HepG2 (cell line): ENCODE measurements at regions not wholly inside any gene's neighbourhood (a gene's known extent, or its start where the extent isn't known, plus 50 kb on each side); places are given as distances from the start of the nearest gene placed in this dataset.

Experiments used
- ATAC-seq: fragments of 200-7000 bp; cut with Tn5 transposase; 3 replicates; pipeline ENCODE4 v1.9.1; 2020; ENCODE audit warnings: mild to moderate bottlenecking, moderate library complexity
- BruUV-seq: library from RNA; stranded (reverse); fragments of 400-500 nt; replicated peaks from 2 replicates; lab custom pipeline; 2021; lab: Mats Ljungman, UMichigan
- CTCF ChIA-PET: fragments of 300-600 bp; formaldehyde crosslinking; extraction: SDS; loops from one replicate; lab custom pipeline; 2021; ENCODE audit warnings: low total read pairs, inconsistent platforms, low intra/inter-chr PET ratio; lab: Yijun Ruan, JAX
- POLR2A ChIA-PET: fragments of 350-600 bp; sonication (Branson Sonifier 250); formaldehyde crosslinking; loops from one replicate; lab custom pipeline; 2020; ENCODE audit warnings: antibody characterized with exemption, inconsistent platforms; lab: Yijun Ruan, JAX
- DNase-seq: peaks from one replicate; pipeline ENCODE4 v3.0.0-alpha.2; 2015; ENCODE audit warnings: low spot score
- FAIRE-seq: peaks from 3 replicates; lab custom pipeline; 2011; peaks lifted over from hg19 to GRCh38; lab: Jason Lieb, UNC
- H2AFZ ChIP-seq: one replicate; pipeline ENCODE4 v1.6.1; 2011; ENCODE audit warnings: low read length, inconsistent platforms
- H3K27ac ChIP-seq: fragments of 300-600 bp; 3 replicates; pipeline ENCODE4 v1.8.0; 2011; ENCODE audit warnings: mixed run types, mild to moderate bottlenecking, mixed read lengths, low read length, inconsistent platforms; ENCODE audit not compliant: insufficient read depth; ENCODE audit errors: extremely low read length
- H3K27me3 ChIP-seq, 2 experiments: fragments of 200-600 bp in 1 of 2; 2 replicates in 1 of 2; 3 replicates in 1 of 2; pipeline versions ENCODE4 v1.6.0 to v1.8.0; 2011; ENCODE audit warnings: low read length in 2 of 2, mild to moderate bottlenecking in 2 of 2, moderate library complexity in 2 of 2, inconsistent platforms in 1 of 2; ENCODE audit not compliant: insufficient read depth in 2 of 2, control insufficient read depth in 1 of 2
- H3K36me3 ChIP-seq, 2 experiments: fragments of 200-600 bp in 1 of 2; replicated peaks in 1 of 2; 2 replicates in 1 of 2; 3 replicates in 1 of 2; pipeline versions ENCODE4 v1.5.1 to v1.8.0; 2011; ENCODE audit warnings: low read length in 2 of 2, inconsistent platforms in 1 of 2; ENCODE audit not compliant: insufficient read depth in 2 of 2, control insufficient read depth in 1 of 2
- H3K4me1 ChIP-seq: 2 replicates; pipeline ENCODE4 v1.5.1; 2012; ENCODE audit warnings: low read length, inconsistent platforms; ENCODE audit not compliant: insufficient read depth
- H3K4me2 ChIP-seq: 2 replicates; pipeline ENCODE4 v1.6.0; 2011; ENCODE audit warnings: low read depth, low read length, inconsistent platforms
- H3K4me3 ChIP-seq, 3 experiments: fragments of 200-600 bp in 1 of 3; sonication (generic), shearing (Covaris generic) in 1 of 3; replicated peaks in 1 of 3; 2 replicates each; pipeline ENCODE4 v1.5.1; 2011 to 2016; ENCODE audit warnings: low read length in 3 of 3, inconsistent platforms in 2 of 3, low read depth in 2 of 3, mild to moderate bottlenecking in 2 of 3, control low read depth in 1 of 3, mixed read lengths in 1 of 3; ENCODE audit not compliant: insufficient read depth in 1 of 3
- H3K79me2 ChIP-seq: one replicate; pipeline ENCODE4 v1.6.1; 2011; ENCODE audit warnings: low read length, inconsistent platforms; ENCODE audit not compliant: insufficient read depth
- H3K9ac ChIP-seq: 2 replicates; pipeline ENCODE4 v1.6.0; 2011; ENCODE audit warnings: mild to moderate bottlenecking, low read depth, low read length, inconsistent platforms; ENCODE audit not compliant: insufficient read depth
- H3K9me3 ChIP-seq: 2 replicates; pipeline ENCODE4 v1.5.1; 2012; ENCODE audit warnings: mild to moderate bottlenecking, low read length
- H4K20me1 ChIP-seq: 2 replicates; pipeline ENCODE4 v1.6.0; 2011; ENCODE audit warnings: inconsistent platforms, mild to moderate bottlenecking, low read length, moderate library complexity; ENCODE audit not compliant: insufficient read depth
- ATF2 ChIP-seq: sonication (generic); formaldehyde crosslinking; IDR thresholded peaks from 2 replicates; pipeline ENCODE4 v1.4.0; 2020; ENCODE audit warnings: missing genetic modification reagents
- FOXK2 ChIP-seq: fragments of 450-650 bp; IDR thresholded peaks from 2 replicates; pipeline ENCODE4 v1.6.1; 2016
- KAT8 ChIP-seq: IDR thresholded peaks from 2 replicates; pipeline ENCODE4 v1.6.1; 2016; ENCODE audit warnings: missing genetic modification reagents, missing compliant biosample characterization
- NFATC3 ChIP-seq: sonication (generic); formaldehyde crosslinking; IDR thresholded peaks from 2 replicates; pipeline ENCODE4 v1.5.1; 2020; ENCODE audit warnings: mild to moderate bottlenecking, missing genetic modification reagents
- SMARCC2 ChIP-seq: fragments of 450-650 bp; IDR thresholded peaks from 2 replicates; pipeline ENCODE4 v1.6.1; 2017; ENCODE audit warnings: antibody characterized with exemption, mild to moderate bottlenecking
- SOX6 ChIP-seq, 2 experiments: fragments of 450-650 bp in 1 of 2; sonication (generic) in 1 of 2; formaldehyde crosslinking in 1 of 2; IDR thresholded peaks; 2 replicates each; pipeline versions ENCODE4 v1.4.0 to v1.6.1; 2017 to 2020; ENCODE audit warnings: antibody characterized with exemption in 1 of 2, mild to moderate bottlenecking in 1 of 2, missing genetic modification reagents in 1 of 2
- ZBTB7A ChIP-seq: sonication (generic); formaldehyde crosslinking; IDR thresholded peaks from 2 replicates; pipeline ENCODE4 v1.8.0; 2022; ENCODE audit warnings: mild to moderate bottlenecking, missing genetic modification reagents
- ZMAT3 ChIP-seq: sonication (generic); formaldehyde crosslinking; conservative IDR thresholded peaks from 2 replicates; pipeline ENCODE4 v1.7.0; 2021; ENCODE audit warnings: missing genetic modification reagents
- ZNF180 ChIP-seq: sonication (generic); formaldehyde crosslinking; IDR thresholded peaks from 2 replicates; pipeline ENCODE4 v1.4.0; 2020; ENCODE audit warnings: low read depth, missing genetic modification reagents, borderline replicate concordance
- ZNF513 ChIP-seq: sonication (generic); formaldehyde crosslinking; conservative IDR thresholded peaks from 2 replicates; pipeline ENCODE4 v1.5.0; 2020; ENCODE audit warnings: missing genetic modification reagents
- ZNF580 ChIP-seq: IDR thresholded peaks from 2 replicates; pipeline ENCODE4 v1.6.1; 2016; ENCODE audit warnings: low read depth, borderline replicate concordance
- ZNF770 ChIP-seq: sonication (generic); formaldehyde crosslinking; IDR thresholded peaks from 2 replicates; pipeline ENCODE4 v1.5.0; 2020; ENCODE audit warnings: mild to moderate bottlenecking, missing genetic modification reagents
- ZNF776 ChIP-seq: sonication (generic); formaldehyde crosslinking; IDR thresholded peaks from 2 replicates; pipeline ENCODE4 v1.4.0; 2020; ENCODE audit warnings: mild to moderate bottlenecking, missing genetic modification reagents
- WGBS: methylation state at CpG from one replicate; pipeline ENCODE4 v1.1.6; 2017; ENCODE audit warnings: low lambda C conversion rate; 5-methylcytosine and 5-hydroxymethylcytosine counted together
- in situ Hi-C: cut with HindIII; loops from 2 replicates; pipeline ENCODE4 v1.10.0; 2017; ENCODE audit warnings: low pct_unique_long_range_greater_than_20kb; ENCODE audit not compliant: extremely low pct_ligation_motif_present
- intact Hi-C: fragments of 100-400 bp; cut with micrococcal nuclease; formaldehyde crosslinking; loops from one replicate; pipeline ENCODE4 v1.10.0; 2022; ENCODE audit not compliant: unreplicated experiment

GRCh38 chr10:59593768-59594167 lies 115.9 kb downstream of the SLC16A9 start:
- no TSS peak for BruUV-seq
- Histone ChIP-seq H3K4me2 (no peak overlapping the region), H3K27me3 (peaks cover 0 to 4% of the 10 kb centered on the region in 2 experiments; a peak in 2 of 5 replicates), H3K4me3 (no peak overlapping the region), H3K9ac (no peak overlapping the region), H3K4me1 (no peaks in the 10 kb centered on the region), H4K20me1 (no peaks in the 10 kb centered on the region), H3K79me2 (no peaks in the 10 kb centered on the region), H3K9me3 (no peaks in the 10 kb centered on the region), H3K27ac (no peak overlapping the region), H2AFZ (no peak overlapping the region), H3K36me3 (no peaks in the 10 kb centered on the region)
- in situ Hi-C loops (loop anchor here (25.0 kb wide), 1 partner anchor 681 kb away; no protein-coding TSS in a partner anchor), intact Hi-C loops (no loop called here)
- CTCF ChIA-PET = no interaction called here
- FAIRE-seq = no peak
- 4% methylated on average over 1 of the region's 2 CpGs for WGBS
- ATAC-seq = no peak
- POLR2A ChIA-PET = no interaction called here
- DNase-seq = no peak
- no peak for TF ChIP-seq ZNF180
- TF ChIP-seq ZNF513 (CRISPR knock-in tag) = no peak
- no peak for TF ChIP-seq ZNF580
- no peak for TF ChIP-seq FOXK2
- no peak for TF ChIP-seq NFATC3 (CRISPR knock-in tag)
- TF ChIP-seq ATF2 = no peak
- no peak for TF ChIP-seq KAT8
- no peak for TF ChIP-seq ZNF776 (CRISPR knock-in tag)
- TF ChIP-seq ZBTB7A (CRISPR knock-in tag) = no peak
- TF ChIP-seq SMARCC2 = no peak
- no peak for TF ChIP-seq SOX6 (IDR thresholded peaks at IDR 0.05)
- TF ChIP-seq SOX6 (CRISPR knock-in tag; IDR thresholded peaks at IDR 0.05) = no peak
- no peak for TF ChIP-seq ZMAT3
- TF ChIP-seq ZNF770 = no peak
